ENCODE measurements at regions not wholly inside any gene's neighbourhood (a gene's known extent, or its start where the extent isn't known, plus 50 kb on each side); places are given as distances from the start of the nearest gene placed in this dataset.

GRCh38 chr1:29478879-29479278 is 242.6 kb downstream of the PTPRU start:
- in situ Hi-C loops (cut with MboI), result no loop called here
- intact Hi-C loops (cut with micrococcal nuclease; ENCODE audit: unreplicated experiment), result no loop called here
- ATAC-seq, result no peak
- RAD21 ChIA-PET (ENCODE audit: unreplicated experiment), result no interaction called here
- H3K27me3 ChIP-seq (replicated peaks in 1 of 2; ENCODE audit: control insufficient read depth in 2 of 2, insufficient read depth in 2 of 2, low read length in 1 of 2), result peaks cover 2 to 7% of the 10 kb centered on the region in 2 experiments; a peak in 3 of 4 replicates
- BruUV-seq (replicated peaks), result no TSS peak
- H3K36me3 ChIP-seq (ENCODE audit: control insufficient read depth in 2 of 2, insufficient read depth in 2 of 2, low read length in 1 of 2), result no peaks in the 10 kb centered on the region
- FAIRE-seq, result no peak
- H2AFZ ChIP-seq (ENCODE audit: control insufficient read depth, low read depth, low read length), result no peak overlapping the region
- DNase-seq (ENCODE audit: low read depth, low spot score), result no peak
- CTCF ChIA-PET, result no interaction called here
- no peaks in the 10 kb centered on the region for H4K20me1 ChIP-seq (ENCODE audit: control insufficient read depth, insufficient read depth)
- no peaks in the 10 kb centered on the region for H3K79me2 ChIP-seq (ENCODE audit: control insufficient read depth, insufficient read depth, low read length)
- no peak for TF ChIP-seq SKIL (IDR thresholded peaks at IDR 0.05; ENCODE audit: low read depth, poor library complexity, severe bottlenecking)
- TF ChIP-seq SIN3A (IDR thresholded peaks at IDR 0.05; ENCODE audit: low read depth, low read length), result no peak
- no peak overlapping the region for H3K4me2 ChIP-seq (ENCODE audit: control insufficient read depth, insufficient read depth)
- H3K9ac ChIP-seq (ENCODE audit: control insufficient read depth, insufficient read depth, low read length), result no peak overlapping the region
- H3K27ac ChIP-seq (ENCODE audit: control insufficient read depth, insufficient read depth), result no peak overlapping the region
- POLR2A ChIA-PET, result no interaction called here
- no peak overlapping the region for H3K4me3 ChIP-seq
- SMC1A ChIA-PET (ENCODE audit: uncharacterized antibody, unreplicated experiment), result no interaction called here
- 17% methylated on average over 7 of the region's 7 CpGs for WGBS (ENCODE audit: insufficient coverage, insufficient replicate concordance, low lambda C conversion rate, missing lambda C conversion rate)
- H3K4me1 ChIP-seq (ENCODE audit: control insufficient read depth, insufficient read depth, low read length), result no peaks in the 10 kb centered on the region
- no peaks in the 10 kb centered on the region for H3K9me3 ChIP-seq (replicated peaks; ENCODE audit: control insufficient read depth, insufficient read depth, low read length)

- in situ Hi-C loops (cut with MboI), result no loop called here
- H3K9me3 ChIP-seq (replicated peaks; ENCODE audit: control insufficient read depth, insufficient read depth, low read length), result no peaks in the 10 kb centered on the region
- H3K9ac ChIP-seq (ENCODE audit: control insufficient read depth, insufficient read depth, low read length), result no peak overlapping the region
- H4K20me1 ChIP-seq (ENCODE audit: control insufficient read depth, insufficient read depth), result no peaks in the 10 kb centered on the region
- TF ChIP-seq REST (IDR thresholded peaks at IDR 0.05; ENCODE audit: low read depth, low read length) (peak; percentile 21; the same call in 1 of the 2 replicates), GATAD2B (conservative IDR thresholded peaks at IDR 0.05; ENCODE audit: low read depth) (no peak), MLLT1 (IDR thresholded peaks at IDR 0.05) (no peak), NR2C1 (IDR thresholded peaks at IDR 0.05) (no peak)
- no peak for ATAC-seq
- no peak for DNase-seq (ENCODE audit: low read depth, low spot score)
- FAIRE-seq, result no peak
- ChIA-PET RAD21 (ENCODE audit: unreplicated experiment) (no interaction called here), CTCF (no interaction called here), POLR2A (no interaction called here), SMC1A (ENCODE audit: uncharacterized antibody, unreplicated experiment) (no interaction called here)
- no peak overlapping the region for H3K27ac ChIP-seq (ENCODE audit: control insufficient read depth, insufficient read depth)
- H3K36me3 ChIP-seq (ENCODE audit: control insufficient read depth in 2 of 2, insufficient read depth in 2 of 2, low read length in 1 of 2), result no peaks in the 10 kb centered on the region
- peaks cover 4 to 7% of the 10 kb centered on the region in 2 experiments for H3K27me3 ChIP-seq (replicated peaks in 1 of 2; ENCODE audit: control insufficient read depth in 2 of 2, insufficient read depth in 2 of 2, low read length in 1 of 2)
- H2AFZ ChIP-seq (ENCODE audit: control insufficient read depth, low read depth, low read length), result no peak overlapping the region
- 12% methylated on average over 22 of the region's 37 CpGs for WGBS (ENCODE audit: insufficient coverage, insufficient replicate concordance, low lambda C conversion rate, missing lambda C conversion rate)
- BruUV-seq (replicated peaks), result no TSS peak
- no peak overlapping the region for H3K4me3 ChIP-seq
- no peaks in the 10 kb centered on the region for H3K4me1 ChIP-seq (ENCODE audit: control insufficient read depth, insufficient read depth, low read length)
- intact Hi-C loops (cut with micrococcal nuclease; ENCODE audit: unreplicated experiment), result no loop called here
- no peak overlapping the region for H3K4me2 ChIP-seq (ENCODE audit: control insufficient read depth, insufficient read depth)
- no peaks in the 10 kb centered on the region for H3K79me2 ChIP-seq (ENCODE audit: control insufficient read depth, insufficient read depth, low read length)
These were observed 241.9 kb downstream of the PTPRU start for GRCh38 chr1:29478151-29478791.
